Astrocyte of the cerebellum (primary cell): ENCODE measurements at regions not wholly inside any gene's neighbourhood (a gene's known extent, or its start where the extent isn't known, plus 50 kb on each side); places are given as distances from the start of the nearest gene placed in this dataset.

Source experiments
- DNase-seq: peaks from one replicate; pipeline ENCODE4 v3.0.0-alpha.2; 2011; ENCODE audit warnings: low read depth
- H3K4me3 ChIP-seq: 2 replicates; pipeline ENCODE4 v1.5.1; 2011; ENCODE audit warnings: mild to moderate bottlenecking, low read depth, low read length, moderate library complexity
- CTCF ChIP-seq: IDR thresholded peaks from 2 replicates; pipeline ENCODE4 v1.5.1; 2012; ENCODE audit warnings: low read length, low read depth, moderate library complexity, mild to moderate bottlenecking; ENCODE audit errors: missing control alignments
- in situ Hi-C: cut with HindIII; loops from 2 replicates; pipeline ENCODE4 v1.10.0; 2017; ENCODE audit warnings: low sequenced_read_pairs

- DNase-seq, result no peak
- TF ChIP-seq CTCF, result no peak
- H3K4me3 ChIP-seq, result no peak overlapping the region
- in situ Hi-C loops, result no loop called here
Observed at GRCh38 chr12:28941248-28941647, 207.8 kb upstream of the FAR2 start.

- no peak overlapping the region for H3K4me3 ChIP-seq
- TF ChIP-seq CTCF, result no peak
- DNase-seq, result no peak
- in situ Hi-C loops, result no loop called here
Observed at GRCh38 chr12:28946361-28946760, 202.7 kb upstream of the FAR2 start.

GRCh38 chr12:28948685-28949084 is 200.4 kb upstream of the FAR2 start:
- no peak overlapping the region for H3K4me3 ChIP-seq
- no peak for TF ChIP-seq CTCF
- in situ Hi-C loops, result no loop called here
- DNase-seq, result no peak

GRCh38 chr12:28949184-28949583 is 199.9 kb upstream of the FAR2 start:
- no peak for DNase-seq
- in situ Hi-C loops, result no loop called here
- no peak for TF ChIP-seq CTCF
- no peak overlapping the region for H3K4me3 ChIP-seq

- TF ChIP-seq CTCF, result no peak
- DNase-seq, result no peak
- in situ Hi-C loops, result no loop called here
- no peak overlapping the region for H3K4me3 ChIP-seq
Observed at GRCh38 chr12:28950049-28950448, 199.0 kb upstream of the FAR2 start.

- TF ChIP-seq CTCF, result no peak
- in situ Hi-C loops, result no loop called here
- H3K4me3 ChIP-seq, result no peak overlapping the region
- no peak for DNase-seq
Observed at GRCh38 chr12:28951935-28952334, 197.1 kb upstream of the FAR2 start.

GRCh38 chr12:28954333-28954732 is 194.7 kb upstream of the FAR2 start:
- no peak for DNase-seq
- no peak overlapping the region for H3K4me3 ChIP-seq
- no peak for TF ChIP-seq CTCF
- in situ Hi-C loops, result no loop called here
